ENCODE measurements at regions not wholly inside any gene's neighbourhood (a gene's known extent, or its start where the extent isn't known, plus 50 kb on each side); places are given as distances from the start of the nearest gene placed in this dataset.
"Not testable (repeated sequence)": the region's sequence is repeated elsewhere in the genome, so short reads cannot be mapped to it uniquely, and the experiment has no call there.

- TF ChIP-seq CTCF (IDR thresholded peaks at IDR 0.05) (no peak), ZFX (IDR thresholded peaks at IDR 0.05; ENCODE audit: borderline replicate concordance) (no peak)
- H3K27ac ChIP-seq, result no peak overlapping the region
Observed at GRCh38 chr2:65579506-65580235, 147.3 kb upstream of the SPRED2 start.

GRCh38 chr2:65577654-65578053, 145.3 kb upstream of the SPRED2 start:
- peak overlapping the region; percentile 48; the same call in 1 of the 2 replicates for H3K27ac ChIP-seq
- no peak for TF ChIP-seq CTCF (IDR thresholded peaks at IDR 0.05)
- no peak for TF ChIP-seq ZFX (IDR thresholded peaks at IDR 0.05; ENCODE audit: borderline replicate concordance)

- TF ChIP-seq ZFX (IDR thresholded peaks at IDR 0.05; ENCODE audit: borderline replicate concordance), result no peak
- TF ChIP-seq CTCF (IDR thresholded peaks at IDR 0.05), result no peak
- peak overlapping the region; percentile 48 for H3K27ac ChIP-seq
Observed at GRCh38 chr2:65576861-65577601, 144.6 kb upstream of the SPRED2 start.

- no peak for TF ChIP-seq ZFX (IDR thresholded peaks at IDR 0.05; ENCODE audit: borderline replicate concordance)
- no peak for TF ChIP-seq CTCF (IDR thresholded peaks at IDR 0.05)
- no peak overlapping the region; the same call in 1 of the 2 replicates for H3K27ac ChIP-seq
Observed at GRCh38 chr2:65576278-65576677, 143.9 kb upstream of the SPRED2 start.

- TF ChIP-seq ZFX (IDR thresholded peaks at IDR 0.05; ENCODE audit: borderline replicate concordance) (no peak), CTCF (IDR thresholded peaks at IDR 0.05) (no peak)
- H3K27ac ChIP-seq, result no peak overlapping the region
Observed at GRCh38 chr2:65574993-65575392, 142.6 kb upstream of the SPRED2 start.

- H3K27ac ChIP-seq, result not testable (repeated sequence)
Observed at GRCh38 chr2:65568656-65569440, 136.4 kb upstream of the SPRED2 start.

- TF ChIP-seq CTCF (IDR thresholded peaks at IDR 0.05) (no peak), ZFX (IDR thresholded peaks at IDR 0.05; ENCODE audit: borderline replicate concordance) (no peak)
- H3K27ac ChIP-seq, result no peak overlapping the region
Observed at GRCh38 chr2:65566617-65567016, 134.2 kb upstream of the SPRED2 start.
